ENCODE measurements at regions not wholly inside any gene's neighbourhood (a gene's known extent, or its start where the extent isn't known, plus 50 kb on each side); places are given as distances from the start of the nearest gene placed in this dataset.

DNA sequence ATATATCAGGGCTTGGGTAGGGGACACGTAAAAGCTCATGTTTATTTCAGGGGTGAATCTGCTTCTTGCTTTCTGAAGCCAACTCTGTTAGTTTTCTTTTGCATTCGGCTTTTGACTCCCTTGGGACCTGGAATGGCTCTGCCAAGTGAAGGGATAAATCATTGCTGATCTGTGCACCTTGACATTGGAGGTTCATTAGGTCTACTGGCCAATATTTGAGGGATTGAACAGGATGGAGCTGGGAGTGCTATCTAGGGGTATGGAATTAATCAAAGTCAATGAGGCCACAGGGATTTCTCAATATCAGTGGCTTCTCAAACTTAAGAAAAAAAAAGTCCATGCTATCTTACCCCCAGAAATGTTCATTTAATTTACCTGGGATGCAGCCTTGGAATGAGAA is 203.5 kb upstream of the RMST start:
- TF ChIP-seq, protein P1, sequence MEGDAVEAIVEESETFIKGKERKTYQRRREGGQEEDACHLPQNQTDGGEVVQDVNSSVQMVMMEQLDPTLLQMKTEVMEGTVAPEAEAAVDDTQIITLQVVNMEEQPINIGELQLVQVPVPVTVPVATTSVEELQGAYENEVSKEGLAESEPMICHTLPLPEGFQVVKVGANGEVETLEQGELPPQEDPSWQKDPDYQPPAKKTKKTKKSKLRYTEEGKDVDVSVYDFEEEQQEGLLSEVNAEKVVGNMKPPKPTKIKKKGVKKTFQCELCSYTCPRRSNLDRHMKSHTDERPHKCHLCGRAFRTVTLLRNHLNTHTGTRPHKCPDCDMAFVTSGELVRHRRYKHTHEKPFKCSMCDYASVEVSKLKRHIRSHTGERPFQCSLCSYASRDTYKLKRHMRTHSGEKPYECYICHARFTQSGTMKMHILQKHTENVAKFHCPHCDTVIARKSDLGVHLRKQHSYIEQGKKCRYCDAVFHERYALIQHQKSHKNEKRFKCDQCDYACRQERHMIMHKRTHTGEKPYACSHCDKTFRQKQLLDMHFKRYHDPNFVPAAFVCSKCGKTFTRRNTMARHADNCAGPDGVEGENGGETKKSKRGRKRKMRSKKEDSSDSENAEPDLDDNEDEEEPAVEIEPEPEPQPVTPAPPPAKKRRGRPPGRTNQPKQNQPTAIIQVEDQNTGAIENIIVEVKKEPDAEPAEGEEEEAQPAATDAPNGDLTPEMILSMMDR (IDR thresholded peaks at IDR 0.05): no peak
- no peak for TF ChIP-seq POLR2A (IDR thresholded peaks at IDR 0.05)
